ENCODE measurements at regions not wholly inside any gene's neighbourhood (a gene's known extent, or its start where the extent isn't known, plus 50 kb on each side); places are given as distances from the start of the nearest gene placed in this dataset.

DNA sequence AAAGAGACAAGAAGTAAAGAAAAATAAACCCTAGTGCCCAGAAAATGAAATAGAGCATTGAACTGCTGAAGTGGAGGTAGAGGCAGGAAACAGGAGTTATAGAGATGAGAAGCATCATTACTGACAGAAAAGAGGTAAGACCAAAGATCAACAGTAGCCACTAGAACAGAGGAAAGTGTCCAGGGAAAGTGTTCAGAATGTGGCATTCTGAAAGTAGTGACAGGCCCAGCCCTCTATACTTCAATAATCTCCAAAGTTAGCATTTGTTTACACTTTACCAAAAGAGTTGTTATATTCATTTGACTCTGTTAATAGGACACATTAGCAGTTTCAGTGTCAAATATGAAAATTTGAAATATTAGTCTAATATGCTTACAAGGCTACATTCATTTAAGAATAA, 727.1 kb upstream of the NECTIN3 start:
- Histone ChIP-seq H3K27me3 (ENCODE audit: insufficient read depth, poor library complexity, severe bottlenecking) (no peaks in the 10 kb centered on the region), H3K27ac (replicated peaks) (no peak overlapping the region), H3K4me3 (replicated peaks; ENCODE audit: insufficient read depth, low read length) (no peak overlapping the region)
- no peak for DNase-seq (ENCODE audit: low read depth in 1 of 2, low spot score in 1 of 2)
- no peak for TF ChIP-seq SPI1 (IDR thresholded peaks at IDR 0.05; ENCODE audit: borderline replicate concordance, low read depth)
- TF ChIP-seq POLR2AphosphoS5 (IDR thresholded peaks at IDR 0.05; ENCODE audit: low read depth): no peak
- TF ChIP-seq REST (IDR thresholded peaks at IDR 0.05; ENCODE audit: insufficient replicate concordance, low read depth): no peak

DNA sequence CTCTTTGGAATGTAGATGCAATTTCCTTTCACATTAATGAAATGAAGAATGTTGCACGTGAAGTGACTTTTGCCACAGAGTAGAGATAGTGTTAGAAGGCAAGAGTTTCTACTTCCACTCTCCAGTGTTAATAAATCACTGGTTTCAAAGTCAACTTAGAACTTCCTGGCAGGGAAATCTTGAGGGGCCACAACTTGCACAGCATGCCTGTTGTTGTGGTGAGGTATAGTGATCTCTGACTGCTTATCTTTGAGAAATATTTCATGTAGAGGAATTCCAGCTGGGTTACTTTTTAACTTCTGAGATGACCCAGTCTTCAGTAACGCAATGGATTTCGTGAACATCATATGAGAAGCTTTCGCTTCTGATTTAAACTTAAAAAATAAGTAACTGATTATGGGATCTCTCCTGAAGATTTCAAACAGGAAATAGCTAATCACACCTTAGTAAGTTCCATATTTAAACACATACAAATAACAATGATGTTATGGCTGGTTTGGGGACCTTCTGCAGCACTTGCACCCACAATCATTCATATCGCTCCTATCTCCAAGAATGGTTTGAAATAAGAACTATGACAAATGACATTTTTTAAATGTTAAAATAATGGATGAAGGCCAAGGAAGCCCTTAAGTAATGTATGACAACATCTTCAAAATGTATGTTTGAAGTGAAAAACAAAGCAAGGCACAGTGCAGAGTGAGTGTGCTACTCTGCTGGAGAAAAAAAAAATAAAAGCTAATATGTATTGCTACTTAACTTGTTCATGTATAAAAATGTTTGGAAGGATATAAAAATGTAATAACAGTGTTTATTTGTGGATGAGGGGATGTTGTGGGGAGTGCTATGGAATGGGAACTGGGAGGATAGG, 726.5 kb upstream of the NECTIN3 start:
- H3K27ac ChIP-seq (replicated peaks): no peak overlapping the region
- no peaks in the 10 kb centered on the region for H3K27me3 ChIP-seq (ENCODE audit: insufficient read depth, poor library complexity, severe bottlenecking)
- TF ChIP-seq GABPA (IDR thresholded peaks at IDR 0.05; ENCODE audit: low read depth): no peak
- no peak for TF ChIP-seq REST (IDR thresholded peaks at IDR 0.05; ENCODE audit: insufficient replicate concordance, low read depth)
- no peak for TF ChIP-seq POLR2AphosphoS5 (IDR thresholded peaks at IDR 0.05; ENCODE audit: low read depth)
- no peak for TF ChIP-seq SPI1 (IDR thresholded peaks at IDR 0.05; ENCODE audit: borderline replicate concordance, low read depth)
- TF ChIP-seq, protein P1, sequence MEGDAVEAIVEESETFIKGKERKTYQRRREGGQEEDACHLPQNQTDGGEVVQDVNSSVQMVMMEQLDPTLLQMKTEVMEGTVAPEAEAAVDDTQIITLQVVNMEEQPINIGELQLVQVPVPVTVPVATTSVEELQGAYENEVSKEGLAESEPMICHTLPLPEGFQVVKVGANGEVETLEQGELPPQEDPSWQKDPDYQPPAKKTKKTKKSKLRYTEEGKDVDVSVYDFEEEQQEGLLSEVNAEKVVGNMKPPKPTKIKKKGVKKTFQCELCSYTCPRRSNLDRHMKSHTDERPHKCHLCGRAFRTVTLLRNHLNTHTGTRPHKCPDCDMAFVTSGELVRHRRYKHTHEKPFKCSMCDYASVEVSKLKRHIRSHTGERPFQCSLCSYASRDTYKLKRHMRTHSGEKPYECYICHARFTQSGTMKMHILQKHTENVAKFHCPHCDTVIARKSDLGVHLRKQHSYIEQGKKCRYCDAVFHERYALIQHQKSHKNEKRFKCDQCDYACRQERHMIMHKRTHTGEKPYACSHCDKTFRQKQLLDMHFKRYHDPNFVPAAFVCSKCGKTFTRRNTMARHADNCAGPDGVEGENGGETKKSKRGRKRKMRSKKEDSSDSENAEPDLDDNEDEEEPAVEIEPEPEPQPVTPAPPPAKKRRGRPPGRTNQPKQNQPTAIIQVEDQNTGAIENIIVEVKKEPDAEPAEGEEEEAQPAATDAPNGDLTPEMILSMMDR (IDR thresholded peaks at IDR 0.05; ENCODE audit: insufficient read depth, low read length): no peak
- no peak for DNase-seq (ENCODE audit: low read depth in 1 of 2, low spot score in 1 of 2)
- H3K4me3 ChIP-seq (replicated peaks; ENCODE audit: insufficient read depth, low read length): no peak overlapping the region

GRCh38 chr3:110349295-110349694, 722.3 kb upstream of the NECTIN3 start:
- DNase-seq (ENCODE audit: low read depth in 1 of 2, low spot score in 1 of 2): no peak
- Histone ChIP-seq H3K27ac (replicated peaks) (no peak overlapping the region), H3K4me3 (replicated peaks; ENCODE audit: insufficient read depth, low read length) (no peak overlapping the region), H3K27me3 (ENCODE audit: insufficient read depth, poor library complexity, severe bottlenecking) (no peaks in the 10 kb centered on the region)
- TF ChIP-seq SPI1 (IDR thresholded peaks at IDR 0.05; ENCODE audit: borderline replicate concordance, low read depth) (no peak), POLR2AphosphoS5 (IDR thresholded peaks at IDR 0.05; ENCODE audit: low read depth) (no peak), REST (IDR thresholded peaks at IDR 0.05; ENCODE audit: insufficient replicate concordance, low read depth) (no peak), GABPA (IDR thresholded peaks at IDR 0.05; ENCODE audit: low read depth) (no peak)
